ENCODE measurements at regions not wholly inside any gene's neighbourhood (a gene's known extent, or its start where the extent isn't known, plus 50 kb on each side); places are given as distances from the start of the nearest gene placed in this dataset.

DNA sequence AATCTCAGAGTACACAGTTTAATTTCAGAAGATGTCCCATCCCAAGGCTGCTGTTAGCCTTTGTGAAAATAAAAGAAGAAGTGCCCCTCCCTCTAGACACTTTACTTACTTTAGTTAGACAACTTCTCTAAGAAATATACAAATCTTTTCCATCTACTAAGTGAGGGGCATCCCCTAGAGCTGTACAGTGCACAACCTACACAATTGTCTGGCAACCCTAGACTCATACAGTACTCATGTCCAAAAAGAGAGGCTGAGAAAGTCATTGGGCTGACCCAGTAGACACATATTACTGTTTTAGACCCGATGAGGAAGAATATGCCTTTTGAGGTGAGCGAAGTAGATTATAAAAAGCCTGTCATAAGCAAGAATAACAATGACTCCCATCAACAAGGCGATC lies 297.6 kb downstream of the IDS start:
- no peak for DNase-seq
- TF ChIP-seq POLR2A (IDR thresholded peaks at IDR 0.05) = no peak
- TF ChIP-seq, protein P1, sequence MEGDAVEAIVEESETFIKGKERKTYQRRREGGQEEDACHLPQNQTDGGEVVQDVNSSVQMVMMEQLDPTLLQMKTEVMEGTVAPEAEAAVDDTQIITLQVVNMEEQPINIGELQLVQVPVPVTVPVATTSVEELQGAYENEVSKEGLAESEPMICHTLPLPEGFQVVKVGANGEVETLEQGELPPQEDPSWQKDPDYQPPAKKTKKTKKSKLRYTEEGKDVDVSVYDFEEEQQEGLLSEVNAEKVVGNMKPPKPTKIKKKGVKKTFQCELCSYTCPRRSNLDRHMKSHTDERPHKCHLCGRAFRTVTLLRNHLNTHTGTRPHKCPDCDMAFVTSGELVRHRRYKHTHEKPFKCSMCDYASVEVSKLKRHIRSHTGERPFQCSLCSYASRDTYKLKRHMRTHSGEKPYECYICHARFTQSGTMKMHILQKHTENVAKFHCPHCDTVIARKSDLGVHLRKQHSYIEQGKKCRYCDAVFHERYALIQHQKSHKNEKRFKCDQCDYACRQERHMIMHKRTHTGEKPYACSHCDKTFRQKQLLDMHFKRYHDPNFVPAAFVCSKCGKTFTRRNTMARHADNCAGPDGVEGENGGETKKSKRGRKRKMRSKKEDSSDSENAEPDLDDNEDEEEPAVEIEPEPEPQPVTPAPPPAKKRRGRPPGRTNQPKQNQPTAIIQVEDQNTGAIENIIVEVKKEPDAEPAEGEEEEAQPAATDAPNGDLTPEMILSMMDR (IDR thresholded peaks at IDR 0.05) = no peak
- Histone ChIP-seq H3K4me1 (replicated peaks in 1 of 2) (no peaks in the 10 kb centered on the region), H3K9me3 (replicated peaks in 1 of 3) (no peaks in the 10 kb centered on the region), H3K27me3 (no peaks in the 10 kb centered on the region), H3K36me3 (replicated peaks in 1 of 2) (no peaks in the 10 kb centered on the region), H3K27ac (no peak overlapping the region), H3K4me3 (no peak overlapping the region)
- WGBS, 4 donors = 61 to 86% (median 69%) methylated on average over 3 of the region's 3 CpGs
- intact Hi-C loops (cut with DNase I) = no loop called here

DNA sequence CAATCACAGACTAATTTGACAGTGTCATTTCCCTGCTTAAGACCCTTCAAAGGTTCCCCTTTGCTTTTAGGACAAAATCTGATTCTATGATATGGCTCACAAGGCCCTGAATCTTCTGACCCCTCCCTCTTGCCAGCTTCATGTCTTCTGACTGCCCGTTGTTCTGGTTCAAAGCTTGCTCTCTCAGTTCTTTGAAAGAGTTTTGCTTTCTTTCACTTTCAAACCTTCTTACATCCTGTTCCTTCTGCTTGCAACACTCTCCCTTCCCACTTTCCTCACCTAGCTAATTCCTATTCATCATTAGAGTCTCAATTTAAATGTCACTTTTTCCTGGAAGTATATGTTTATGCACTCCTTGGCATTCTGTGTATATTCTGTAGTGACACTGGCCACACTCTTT lies 299.2 kb downstream of the IDS start:
- no peak overlapping the region for H3K4me3 ChIP-seq
- 47 to 62% (median 51%) methylated on average over 1 of the region's 1 CpG for WGBS, 4 donors

DNA sequence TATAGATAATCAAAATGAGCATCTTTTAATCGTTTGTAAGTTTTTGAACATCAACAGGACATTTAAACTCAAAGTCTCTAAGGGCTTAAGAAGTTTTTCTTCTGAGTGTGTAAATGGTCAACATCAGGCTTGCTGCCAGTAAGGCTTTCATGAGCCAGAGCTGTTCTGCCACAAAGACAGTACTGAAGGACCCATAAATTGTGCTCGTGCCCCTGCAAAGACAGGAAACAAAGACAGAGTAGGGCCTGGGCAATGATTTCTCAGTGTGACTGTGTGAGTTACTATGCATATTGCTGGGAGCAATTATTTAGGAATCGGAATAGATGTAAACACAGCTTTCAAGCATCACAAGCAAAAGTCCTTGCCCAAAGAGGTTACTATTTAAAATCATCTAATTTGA lies 300.0 kb downstream of the IDS start:
- Histone ChIP-seq H3K27ac (no peak overlapping the region), H3K27me3 (no peaks in the 10 kb centered on the region), H3K4me3 (no peak overlapping the region), H3K4me1 (replicated peaks in 1 of 2) (no peaks in the 10 kb centered on the region), H3K9me3 (replicated peaks in 1 of 3) (no peaks in the 10 kb centered on the region), H3K36me3 (replicated peaks in 1 of 2) (no peaks in the 10 kb centered on the region)
- intact Hi-C loops (cut with DNase I) = no loop called here
- TF ChIP-seq, protein P1 (IDR thresholded peaks at IDR 0.05) = no peak
- no peak for TF ChIP-seq POLR2A (IDR thresholded peaks at IDR 0.05)
- WGBS, 4 donors = 16 to 40% (median 34%) methylated on average over 1 to 3 of the region's 3 CpGs
- DNase-seq = no peak

More for the DNA sequence above, 299.2 kb downstream of the IDS start:
- TF ChIP-seq, protein P1 (IDR thresholded peaks at IDR 0.05) = no peak
- no peak for TF ChIP-seq POLR2A (IDR thresholded peaks at IDR 0.05)
- Histone ChIP-seq H3K27me3 (no peaks in the 10 kb centered on the region), H3K4me1 (replicated peaks in 1 of 2) (no peaks in the 10 kb centered on the region), H3K36me3 (replicated peaks in 1 of 2) (no peaks in the 10 kb centered on the region), H3K27ac (no peak overlapping the region), H3K9me3 (replicated peaks in 1 of 3) (no peaks in the 10 kb centered on the region)
- intact Hi-C loops (cut with DNase I) = no loop called here
- DNase-seq = no peak

DNA sequence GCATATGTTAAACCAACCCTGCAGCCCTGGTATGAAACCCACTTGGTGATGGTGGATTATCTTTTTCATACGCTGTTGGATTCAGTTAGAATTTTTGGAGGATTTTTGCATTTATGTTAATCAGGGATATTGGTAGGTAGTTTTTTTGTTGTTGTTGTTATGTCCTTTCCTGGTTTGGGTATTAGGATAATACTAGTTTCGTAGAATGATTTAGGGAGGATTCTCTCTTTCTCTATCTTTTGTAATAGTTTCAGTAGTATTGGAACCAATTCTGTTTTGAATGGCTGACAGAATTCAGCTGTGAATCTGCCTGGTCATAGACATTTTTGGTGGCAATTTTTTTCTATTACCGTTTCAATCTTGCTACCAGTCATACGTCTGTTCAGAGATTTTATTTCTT lies 305.4 kb downstream of the IDS start:
- Histone ChIP-seq H3K4me1 (replicated peaks in 1 of 2) (no peaks in the 10 kb centered on the region), H3K27ac (no peak overlapping the region), H3K4me3 (no peak overlapping the region), H3K27me3 (no peaks in the 10 kb centered on the region), H3K36me3 (replicated peaks in 1 of 2) (no peaks in the 10 kb centered on the region), H3K9me3 (replicated peaks in 1 of 3) (no peaks in the 10 kb centered on the region)
- intact Hi-C loops (cut with DNase I) = no loop called here
- 73 to 82% (median 80%) methylated on average over 4 of the region's 4 CpGs for WGBS, 4 donors
- no peak for TF ChIP-seq POLR2A (IDR thresholded peaks at IDR 0.05)
- no peak for DNase-seq

DNA sequence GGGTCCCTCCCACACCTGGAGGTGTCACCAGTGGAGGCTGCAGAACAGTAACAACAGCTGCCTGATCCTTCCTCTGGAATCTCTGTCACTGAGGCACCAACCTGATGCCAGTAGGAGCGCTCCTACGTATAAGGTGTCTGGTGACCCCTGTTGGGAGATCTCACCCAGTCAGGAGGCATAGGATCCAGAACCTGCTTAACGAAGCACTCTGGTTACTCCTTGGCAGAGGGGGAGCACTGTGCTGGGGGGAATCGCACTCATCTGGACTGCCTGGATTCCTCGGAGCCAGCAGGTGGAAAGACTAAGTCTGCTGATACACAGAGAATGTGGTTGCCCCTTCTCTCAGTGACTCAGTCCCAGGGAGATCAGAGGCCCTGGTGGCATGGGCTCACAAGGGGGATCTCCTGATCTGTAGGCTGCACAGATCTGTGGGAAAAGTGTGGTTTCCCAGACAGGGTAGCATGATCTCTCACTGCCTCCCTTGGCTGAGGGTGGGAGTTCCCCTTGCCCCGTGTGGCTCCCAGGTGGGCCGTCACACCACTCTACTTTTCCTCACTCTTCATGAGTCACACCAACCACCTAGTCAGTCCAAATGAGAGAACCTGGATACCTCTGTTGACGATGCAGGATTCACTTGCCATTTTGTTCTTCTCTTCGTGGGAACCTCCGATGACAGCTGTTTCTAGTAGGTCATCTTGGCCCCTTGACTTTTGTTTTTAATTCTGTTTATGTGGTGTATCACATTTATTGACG lies 305.9 kb downstream of the IDS start:
- Histone ChIP-seq H3K4me3 (no peak overlapping the region), H3K36me3 (replicated peaks in 1 of 2) (no peaks in the 10 kb centered on the region), H3K9me3 (replicated peaks in 1 of 3) (no peaks in the 10 kb centered on the region), H3K4me1 (replicated peaks in 1 of 2) (no peaks in the 10 kb centered on the region), H3K27ac (no peak overlapping the region), H3K27me3 (no peaks in the 10 kb centered on the region)
- TF ChIP-seq, protein P1 (IDR thresholded peaks at IDR 0.05) = no peak
- TF ChIP-seq POLR2A (IDR thresholded peaks at IDR 0.05) = no peak
- no peak for DNase-seq
- intact Hi-C loops (cut with DNase I) = no loop called here
- WGBS, 4 donors = 77 to 83% (median 79%) methylated on average over 8 to 11 of the region's 11 CpGs
